ENCODE measurements at regions not wholly inside any gene's neighbourhood (a gene's known extent, or its start where the extent isn't known, plus 50 kb on each side); places are given as distances from the start of the nearest gene placed in this dataset.

DNA sequence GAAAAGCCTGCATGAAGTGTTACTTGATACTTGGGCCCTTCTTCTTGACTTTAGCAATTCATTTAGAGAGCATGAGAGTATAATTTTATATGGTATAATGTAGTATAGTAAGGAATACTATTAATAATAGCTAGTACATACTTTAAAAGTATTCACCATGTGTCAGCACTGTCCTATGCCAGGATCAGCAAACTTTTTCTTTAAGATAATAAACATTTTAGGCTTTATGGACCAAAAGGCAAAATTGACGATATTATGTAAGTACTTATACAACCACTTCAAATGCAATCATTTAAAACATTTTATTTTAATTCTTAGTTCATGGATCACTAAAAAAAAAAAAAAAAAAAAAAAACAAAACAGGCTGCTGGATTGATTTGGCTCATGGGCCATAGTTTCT is 163.9 kb downstream of the IBTK start:
- H4K20me1 ChIP-seq (ENCODE audit: control insufficient read depth, insufficient read depth, low read depth, low read length) = no peaks in the 10 kb centered on the region
- no peak for TF ChIP-seq EZH2phosphoT487 (IDR thresholded peaks at IDR 0.05; ENCODE audit: borderline replicate concordance, low read length)
- TF ChIP-seq, protein P1, sequence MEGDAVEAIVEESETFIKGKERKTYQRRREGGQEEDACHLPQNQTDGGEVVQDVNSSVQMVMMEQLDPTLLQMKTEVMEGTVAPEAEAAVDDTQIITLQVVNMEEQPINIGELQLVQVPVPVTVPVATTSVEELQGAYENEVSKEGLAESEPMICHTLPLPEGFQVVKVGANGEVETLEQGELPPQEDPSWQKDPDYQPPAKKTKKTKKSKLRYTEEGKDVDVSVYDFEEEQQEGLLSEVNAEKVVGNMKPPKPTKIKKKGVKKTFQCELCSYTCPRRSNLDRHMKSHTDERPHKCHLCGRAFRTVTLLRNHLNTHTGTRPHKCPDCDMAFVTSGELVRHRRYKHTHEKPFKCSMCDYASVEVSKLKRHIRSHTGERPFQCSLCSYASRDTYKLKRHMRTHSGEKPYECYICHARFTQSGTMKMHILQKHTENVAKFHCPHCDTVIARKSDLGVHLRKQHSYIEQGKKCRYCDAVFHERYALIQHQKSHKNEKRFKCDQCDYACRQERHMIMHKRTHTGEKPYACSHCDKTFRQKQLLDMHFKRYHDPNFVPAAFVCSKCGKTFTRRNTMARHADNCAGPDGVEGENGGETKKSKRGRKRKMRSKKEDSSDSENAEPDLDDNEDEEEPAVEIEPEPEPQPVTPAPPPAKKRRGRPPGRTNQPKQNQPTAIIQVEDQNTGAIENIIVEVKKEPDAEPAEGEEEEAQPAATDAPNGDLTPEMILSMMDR (IDR thresholded peaks at IDR 0.05; ENCODE audit: low read depth, low read length, poor library complexity, severe bottlenecking) = no peak
- H3F3A ChIP-seq (ENCODE audit: control insufficient read depth, insufficient read depth) = no peaks in the 10 kb centered on the region
- H3K4me2 ChIP-seq (ENCODE audit: low read length) = no peak overlapping the region
- H3K27ac ChIP-seq (ENCODE audit: low read depth, low read length) = no peak overlapping the region
- H3K9me2 ChIP-seq (replicated peaks; ENCODE audit: control insufficient read depth, low read length) = no peaks in the 10 kb centered on the region
- no peaks in the 10 kb centered on the region for H3K27me3 ChIP-seq (ENCODE audit: control insufficient read depth, low read length)
- H3K79me2 ChIP-seq (ENCODE audit: control insufficient read depth, low read length) = no peaks in the 10 kb centered on the region
- H3K4me3 ChIP-seq (ENCODE audit: low read length) = no peak overlapping the region
- 0 out of 2 replicates have a peak, but pooled peaks cover 3% of the 10 kb centered on the region for H3K4me1 ChIP-seq (ENCODE audit: control insufficient read depth, low read length)
- no peaks in the 10 kb centered on the region for H3K9me3 ChIP-seq (ENCODE audit: control insufficient read depth, insufficient read depth, low read length)
- no peaks in the 10 kb centered on the region for H3K36me3 ChIP-seq (ENCODE audit: control insufficient read depth, low read length)

DNA sequence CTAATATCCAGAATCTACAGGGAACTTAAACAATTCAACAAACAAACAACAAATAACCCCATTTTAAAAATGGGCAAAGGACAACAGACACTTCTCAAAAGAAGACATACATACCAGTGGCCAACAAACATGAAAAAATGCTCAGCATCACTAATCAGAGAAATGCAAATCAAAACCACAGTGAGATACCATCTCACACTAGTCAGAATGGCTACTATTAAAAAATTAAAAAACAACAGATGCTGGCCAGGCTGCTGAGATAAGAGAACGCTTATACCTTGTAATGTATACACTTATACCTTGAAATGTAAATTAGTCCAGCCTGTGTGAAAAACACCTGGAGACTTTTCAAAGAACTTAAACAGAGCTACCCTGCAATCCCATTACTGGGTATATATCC is 166.8 kb downstream of the IBTK start:
- Histone ChIP-seq H3F3A (ENCODE audit: control insufficient read depth, insufficient read depth) (no peaks in the 10 kb centered on the region), H3K36me3 (ENCODE audit: control insufficient read depth, low read length) (no peaks in the 10 kb centered on the region), H3K27ac (ENCODE audit: low read depth, low read length) (no peak overlapping the region), H3K27me3 (ENCODE audit: control insufficient read depth, low read length) (no peaks in the 10 kb centered on the region), H3K9me3 (ENCODE audit: control insufficient read depth, insufficient read depth, low read length) (no peaks in the 10 kb centered on the region), H3K4me2 (ENCODE audit: low read length) (no peak overlapping the region), H4K20me1 (ENCODE audit: control insufficient read depth, insufficient read depth, low read depth, low read length) (no peaks in the 10 kb centered on the region), H3K9me2 (replicated peaks; ENCODE audit: control insufficient read depth, low read length) (no peaks in the 10 kb centered on the region), H3K4me1 (ENCODE audit: control insufficient read depth, low read length) (peaks cover 9% of the 10 kb centered on the region), H3K4me3 (ENCODE audit: low read length) (no peak overlapping the region), H3K79me2 (ENCODE audit: control insufficient read depth, low read length) (no peaks in the 10 kb centered on the region)
- TF ChIP-seq, protein P1 (IDR thresholded peaks at IDR 0.05; ENCODE audit: low read depth, low read length, poor library complexity, severe bottlenecking) = no peak
- no peak for TF ChIP-seq EZH2phosphoT487 (IDR thresholded peaks at IDR 0.05; ENCODE audit: borderline replicate concordance, low read length)

DNA sequence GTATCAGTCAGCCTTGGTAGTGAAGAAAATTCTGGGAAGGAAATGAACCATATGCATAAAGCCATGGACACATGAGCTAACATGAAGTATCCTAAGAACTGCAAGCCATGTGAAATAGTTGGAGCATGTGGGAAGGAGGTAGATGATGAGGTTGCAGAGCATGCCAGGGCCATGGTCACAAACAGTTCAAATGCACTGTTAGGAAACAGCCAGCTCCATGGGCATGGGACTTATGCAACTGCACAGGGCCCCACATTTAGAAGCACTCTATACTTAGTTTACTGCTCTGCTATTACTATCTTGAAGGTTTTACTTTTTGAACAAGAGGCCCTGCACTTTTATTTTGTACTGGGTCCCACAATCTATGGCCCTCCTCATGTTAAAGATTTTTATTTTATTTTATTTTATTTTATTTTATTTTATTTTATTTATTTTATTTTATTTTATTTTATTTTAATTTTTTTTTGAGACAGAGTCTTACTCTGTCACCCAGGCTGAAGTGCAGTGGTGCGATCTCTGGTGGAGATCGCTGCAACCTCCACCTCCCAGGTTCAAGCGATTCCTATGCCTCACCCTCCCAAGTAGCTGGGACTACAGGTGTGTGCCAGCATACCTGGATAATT is 169.1 kb downstream of the IBTK start:
- Histone ChIP-seq H3K9me3 (ENCODE audit: control insufficient read depth, insufficient read depth, low read length) (no peaks in the 10 kb centered on the region), H3K4me1 (ENCODE audit: control insufficient read depth, low read length) (peaks cover 9% of the 10 kb centered on the region)
- TF ChIP-seq EZH2phosphoT487 (IDR thresholded peaks at IDR 0.05; ENCODE audit: borderline replicate concordance, low read length) = no peak
- TF ChIP-seq, protein P1 (IDR thresholded peaks at IDR 0.05; ENCODE audit: low read depth, low read length, poor library complexity, severe bottlenecking) = no peak

More for the DNA sequence above, 169.1 kb downstream of the IBTK start:
- Histone ChIP-seq H4K20me1 (ENCODE audit: control insufficient read depth, insufficient read depth, low read depth, low read length) (no peaks in the 10 kb centered on the region), H3K27ac (ENCODE audit: low read depth, low read length) (no peak overlapping the region), H3K4me2 (ENCODE audit: low read length) (no peak overlapping the region), H3K9me2 (replicated peaks; ENCODE audit: control insufficient read depth, low read length) (no peaks in the 10 kb centered on the region), H3K4me3 (ENCODE audit: low read length) (no peak overlapping the region), H3F3A (ENCODE audit: control insufficient read depth, insufficient read depth) (no peaks in the 10 kb centered on the region), H3K27me3 (ENCODE audit: control insufficient read depth, low read length) (no peaks in the 10 kb centered on the region), H3K36me3 (ENCODE audit: control insufficient read depth, low read length) (no peaks in the 10 kb centered on the region), H3K79me2 (ENCODE audit: control insufficient read depth, low read length) (no peaks in the 10 kb centered on the region)

Data from DOHH2 (cell line).